Cerebellar cortex (tissue), 1 donor: ENCODE measurements at regions not wholly inside any gene's neighbourhood (a gene's known extent, or its start where the extent isn't known, plus 50 kb on each side); places are given as distances from the start of the nearest gene placed in this dataset.

ENCODE experiments used
- DNase-seq: peaks from one replicate; pipeline ENCODE4 v3.0.0-alpha.2; 2015; ENCODE audit warnings: low spot score

DNA sequence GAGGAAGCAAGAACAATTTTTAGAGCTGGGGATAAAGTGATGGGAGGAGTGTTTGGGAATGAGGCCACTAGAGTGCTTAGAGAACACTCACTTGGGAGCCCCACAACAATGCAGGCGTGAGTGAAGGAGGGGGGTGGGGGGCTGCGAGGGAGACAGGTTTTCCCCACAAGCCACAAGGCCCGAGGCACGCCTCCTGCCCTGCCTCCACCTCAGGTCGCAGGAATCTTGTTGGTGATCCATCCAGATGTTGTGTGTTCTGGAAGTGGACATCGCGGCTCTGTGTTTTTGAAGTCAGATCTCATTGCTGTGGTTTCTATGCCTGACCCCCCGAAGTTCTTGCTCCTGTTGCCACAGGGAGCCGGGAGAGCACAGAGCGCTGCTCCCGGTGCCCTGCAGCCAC is 178.0 kb upstream of the BMPER start:
- no peak for DNase-seq

DNA sequence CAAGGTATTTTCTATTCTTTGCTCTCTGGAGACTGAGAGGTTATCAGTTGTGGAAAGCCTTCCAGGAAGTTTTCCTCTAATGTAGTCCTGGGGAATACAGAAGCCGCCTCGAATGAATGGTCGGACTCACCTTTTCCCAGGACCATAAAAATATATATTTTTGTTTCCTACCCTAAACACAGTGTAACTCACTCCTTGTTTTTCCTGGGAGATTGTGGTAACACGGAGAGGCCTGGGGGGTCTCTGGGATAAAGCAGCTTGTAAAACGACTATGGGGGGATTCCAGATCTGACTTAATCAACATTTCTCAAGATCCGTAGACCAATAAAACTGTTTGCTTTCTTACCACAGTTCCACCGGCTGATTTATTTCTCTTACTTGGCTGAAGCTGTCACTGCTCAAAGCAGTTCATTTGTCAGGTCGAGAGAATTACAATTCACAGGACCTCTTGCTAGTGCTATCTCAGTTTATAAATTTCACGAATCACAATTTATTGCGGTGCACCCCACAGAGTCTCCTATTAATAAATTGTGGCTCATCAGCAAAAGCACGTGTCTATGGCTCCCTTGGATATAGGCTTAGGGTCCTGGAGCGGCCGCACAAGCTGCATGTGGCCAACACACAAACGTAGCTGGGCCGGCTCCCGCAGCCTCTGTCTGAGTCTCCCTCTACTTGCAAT is 176.3 kb upstream of the BMPER start:
- DNase-seq: no peak

DNA sequence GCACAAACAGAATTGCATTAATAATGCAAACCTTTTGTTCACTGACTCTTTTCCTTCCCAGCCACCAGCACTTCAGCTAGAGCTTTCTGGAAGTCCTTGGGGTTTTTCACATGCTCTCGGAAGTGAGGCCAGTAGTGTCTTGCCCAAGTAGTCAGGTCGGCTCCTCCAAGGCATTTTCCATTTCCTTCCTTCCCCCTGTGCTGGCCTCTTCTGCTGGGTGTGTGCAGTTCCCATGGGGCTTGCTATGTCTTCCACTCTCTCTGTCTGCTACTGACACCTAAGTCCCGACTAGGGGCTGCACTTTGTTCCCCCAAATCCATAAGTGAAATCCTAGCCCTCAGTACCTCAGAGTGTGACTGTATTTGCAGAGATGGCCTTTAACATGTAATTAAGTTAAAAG is 175.6 kb upstream of the BMPER start:
- no peak for DNase-seq

DNA sequence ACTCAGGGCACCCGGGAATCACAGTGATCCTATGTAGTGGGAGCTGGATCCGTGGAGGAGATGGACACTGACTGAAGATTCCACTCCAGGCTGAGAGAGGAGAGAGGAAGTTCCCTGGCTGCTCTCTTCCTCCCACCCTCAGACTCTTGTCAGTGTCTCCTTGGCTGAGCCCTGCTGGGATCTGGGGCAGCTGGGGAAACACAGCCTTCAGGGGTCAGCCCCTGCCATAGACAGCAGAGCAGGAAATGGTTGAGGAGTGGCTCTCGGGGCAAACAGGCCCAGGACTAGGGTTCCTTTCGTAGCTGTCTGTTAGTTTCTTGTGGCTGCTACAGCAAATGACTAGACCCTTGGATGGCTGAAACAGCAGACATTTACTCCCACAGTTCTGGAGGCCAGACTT is 174.4 kb upstream of the BMPER start:
- DNase-seq: no peak

DNA sequence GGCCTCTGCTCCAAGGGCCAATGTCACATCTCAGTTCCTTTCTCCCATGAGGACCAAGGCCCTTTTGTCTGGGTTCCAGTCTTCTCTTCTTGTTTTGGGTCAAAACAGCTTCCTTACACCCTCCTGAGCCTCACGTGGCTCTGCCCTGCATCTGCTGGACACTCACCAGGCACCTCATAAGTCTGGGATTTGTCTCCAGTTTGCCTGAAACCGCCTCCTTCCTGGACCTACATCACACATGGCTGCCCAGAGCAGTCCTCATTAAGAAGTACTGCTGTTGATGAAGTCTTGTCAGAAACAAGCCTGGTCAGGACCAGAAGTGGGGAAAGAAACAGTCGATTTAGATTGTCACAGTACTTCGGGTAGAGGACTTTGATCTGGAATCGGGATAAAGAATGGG is 173.4 kb upstream of the BMPER start:
- no peak for DNase-seq

DNA sequence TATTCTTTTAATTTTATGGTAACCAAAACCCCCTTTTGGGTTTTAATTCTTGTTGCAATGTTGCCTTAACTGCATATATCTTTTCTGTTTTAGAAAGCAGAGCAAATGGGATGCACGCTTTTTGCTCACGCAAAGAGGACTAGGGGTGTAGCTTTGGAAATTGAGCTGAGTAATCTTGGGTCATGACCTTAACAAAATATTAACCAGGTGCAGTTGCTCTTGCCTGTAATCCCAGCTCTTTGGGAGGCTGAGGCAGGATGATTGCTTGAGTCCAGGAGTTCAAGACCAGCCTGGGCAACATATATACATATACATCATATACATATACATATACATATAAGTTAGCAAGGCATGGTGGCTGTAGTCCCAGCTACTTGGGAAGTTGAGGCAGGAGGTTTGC is 172.9 kb upstream of the BMPER start:
- no peak for DNase-seq

DNA sequence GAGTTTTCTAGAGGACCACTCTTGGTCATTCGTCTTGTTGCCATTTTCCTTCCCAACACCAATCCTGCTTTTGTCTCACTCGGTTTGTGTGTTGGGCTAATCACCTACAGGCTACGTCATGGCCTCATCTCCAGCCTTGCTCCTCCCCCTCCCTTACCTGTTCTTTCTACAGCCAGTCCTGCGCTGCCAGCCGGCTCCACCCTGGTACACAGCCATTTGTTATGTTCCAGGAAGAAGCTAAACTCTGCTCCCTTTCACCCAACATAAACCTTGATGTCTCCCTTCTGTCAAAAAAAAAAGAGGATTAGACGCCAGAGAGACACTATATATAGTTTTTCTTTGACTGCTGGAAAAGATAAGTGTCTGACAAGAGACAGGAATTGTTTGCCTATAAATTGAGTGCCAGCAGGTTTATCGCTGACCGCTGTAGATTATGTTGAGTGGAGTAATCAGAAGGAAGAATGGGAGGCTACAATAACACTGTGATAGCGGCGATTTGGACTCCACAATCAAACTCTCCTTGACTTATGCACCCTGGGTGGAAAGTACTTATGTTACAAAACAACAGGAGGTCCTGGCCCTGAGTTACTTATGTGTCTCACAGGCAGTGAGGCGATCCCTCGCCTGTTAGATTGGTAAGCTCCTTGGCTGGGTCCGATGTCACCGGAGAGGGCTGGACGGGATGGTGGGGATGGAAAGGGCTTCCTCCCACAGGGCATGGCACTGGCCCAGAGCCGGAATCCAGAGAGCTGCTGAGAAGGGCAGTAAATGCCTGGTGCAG is 171.3 kb upstream of the BMPER start:
- no peak for DNase-seq

DNA sequence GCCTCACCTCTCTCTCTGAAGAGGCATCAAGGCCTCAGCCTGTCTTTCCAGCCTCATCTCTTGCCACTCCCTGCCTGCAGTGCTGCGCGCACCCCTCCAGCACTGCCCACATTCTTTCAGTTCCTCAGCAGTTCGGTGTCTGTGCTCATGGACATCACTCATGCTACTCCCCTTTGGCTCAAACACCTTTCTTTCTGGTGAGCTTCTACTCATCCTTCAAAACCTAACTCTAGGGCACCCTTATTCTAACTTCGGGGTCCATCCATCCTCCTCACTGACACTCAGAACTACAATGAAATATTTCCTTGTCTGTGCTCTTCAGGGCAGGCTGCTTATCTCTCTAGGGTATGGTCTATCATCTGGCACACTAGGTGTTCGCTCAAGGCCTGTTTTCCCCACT is 169.9 kb upstream of the BMPER start:
- no peak for DNase-seq

DNA sequence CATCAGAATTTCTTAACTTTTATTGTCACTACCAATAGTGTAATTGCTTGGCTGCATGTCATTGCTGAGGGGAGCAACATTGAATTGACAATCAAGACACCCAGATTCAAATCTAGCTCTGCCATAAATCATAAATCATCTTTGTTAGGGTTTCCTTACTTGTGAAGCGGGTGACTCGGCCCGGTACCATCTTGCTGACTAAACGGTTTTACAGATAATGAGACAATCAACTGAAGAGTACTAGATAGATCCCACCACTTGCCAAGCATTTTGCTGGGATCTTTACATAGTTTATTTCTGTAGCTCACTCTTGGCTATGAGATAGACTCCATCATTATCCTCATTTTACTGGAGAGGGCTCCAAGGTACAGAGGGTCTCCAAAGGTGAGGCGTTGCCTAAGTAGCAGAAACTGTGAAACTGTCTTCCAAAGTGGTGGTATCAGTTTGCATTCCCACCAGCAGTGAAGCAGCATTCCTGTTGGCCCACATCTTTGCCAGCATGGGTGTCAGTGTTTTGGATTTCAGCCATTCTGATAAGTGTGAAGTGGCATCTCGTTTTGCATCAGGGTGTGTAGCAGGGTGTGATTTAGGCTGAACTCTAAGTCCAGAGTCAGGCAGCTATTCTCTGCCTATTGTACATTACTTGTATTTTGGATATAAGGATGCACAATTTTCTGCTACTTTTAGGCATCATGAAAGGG is 168.7 kb upstream of the BMPER start:
- no peak for DNase-seq

DNA sequence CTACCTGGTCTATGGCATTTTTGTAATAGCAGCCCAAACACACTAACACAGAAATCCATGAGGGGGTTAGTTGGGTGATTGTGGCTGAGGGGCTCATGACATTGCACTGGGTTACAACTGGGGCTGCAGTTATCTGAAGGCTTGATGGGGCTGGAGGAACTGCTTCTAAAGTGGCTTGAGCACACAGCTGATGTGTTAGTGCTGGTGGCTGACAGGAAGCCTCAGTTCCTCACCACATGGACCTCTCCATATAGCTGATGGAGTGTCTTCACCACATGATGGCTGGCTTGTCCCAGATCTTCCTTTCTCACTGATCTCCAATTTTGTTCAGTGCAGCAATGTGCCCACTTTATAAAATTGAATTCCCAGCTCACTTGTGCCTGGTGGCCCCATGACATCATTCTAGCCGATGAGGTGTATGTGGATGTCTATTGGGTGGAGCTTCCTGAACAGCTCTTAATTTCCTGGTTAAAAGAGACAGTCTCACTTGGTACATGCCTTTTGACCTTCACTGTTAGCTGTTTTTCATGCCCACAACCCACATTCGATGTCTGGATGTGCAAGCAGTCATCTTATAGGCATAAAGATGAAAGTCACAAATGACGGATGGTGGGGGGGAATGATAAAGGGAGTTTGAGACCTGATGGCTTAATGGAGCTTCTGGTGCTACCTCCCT is 166.9 kb upstream of the BMPER start:
- no peak for DNase-seq

DNA sequence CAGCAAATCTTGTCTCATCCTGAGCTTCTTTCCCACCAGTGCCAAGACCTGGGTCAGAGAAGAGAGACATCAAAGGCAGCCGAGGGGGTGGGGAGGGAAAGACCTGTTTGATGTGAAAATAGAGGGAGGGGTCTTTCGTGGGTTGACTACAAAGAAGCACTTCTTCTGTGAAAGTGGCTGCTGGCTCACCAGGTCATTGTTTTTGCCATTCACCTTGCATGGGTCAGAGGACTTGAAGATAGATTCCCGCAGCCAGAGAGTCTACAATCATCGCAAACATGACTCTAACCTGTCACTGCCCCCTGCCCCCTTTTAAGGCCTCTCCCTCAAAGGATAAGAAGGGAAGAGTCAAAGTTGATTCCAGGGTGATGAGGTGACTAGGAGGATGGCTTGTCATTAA is 166.1 kb upstream of the BMPER start:
- DNase-seq: no peak

DNA sequence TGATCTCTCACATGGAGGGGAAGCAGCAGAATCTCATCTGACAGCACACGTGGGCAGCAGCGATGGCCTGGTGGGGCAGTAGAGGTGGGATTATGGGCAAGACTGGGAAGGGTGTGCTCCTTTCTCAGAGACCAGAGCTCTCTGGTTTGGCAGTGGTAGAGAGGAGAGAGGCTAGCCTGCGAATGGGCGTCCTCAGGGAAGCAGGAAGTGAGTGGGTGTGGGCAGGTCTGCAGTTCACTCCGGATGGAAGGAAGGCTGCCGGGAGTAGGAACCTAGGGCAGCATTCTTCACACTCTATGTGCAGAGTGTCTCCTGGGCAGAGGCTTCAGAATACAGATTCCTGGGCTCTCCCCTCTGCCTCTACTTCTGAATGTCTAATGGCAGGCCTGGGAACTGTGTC is 162.8 kb upstream of the BMPER start:
- DNase-seq: no peak

DNA sequence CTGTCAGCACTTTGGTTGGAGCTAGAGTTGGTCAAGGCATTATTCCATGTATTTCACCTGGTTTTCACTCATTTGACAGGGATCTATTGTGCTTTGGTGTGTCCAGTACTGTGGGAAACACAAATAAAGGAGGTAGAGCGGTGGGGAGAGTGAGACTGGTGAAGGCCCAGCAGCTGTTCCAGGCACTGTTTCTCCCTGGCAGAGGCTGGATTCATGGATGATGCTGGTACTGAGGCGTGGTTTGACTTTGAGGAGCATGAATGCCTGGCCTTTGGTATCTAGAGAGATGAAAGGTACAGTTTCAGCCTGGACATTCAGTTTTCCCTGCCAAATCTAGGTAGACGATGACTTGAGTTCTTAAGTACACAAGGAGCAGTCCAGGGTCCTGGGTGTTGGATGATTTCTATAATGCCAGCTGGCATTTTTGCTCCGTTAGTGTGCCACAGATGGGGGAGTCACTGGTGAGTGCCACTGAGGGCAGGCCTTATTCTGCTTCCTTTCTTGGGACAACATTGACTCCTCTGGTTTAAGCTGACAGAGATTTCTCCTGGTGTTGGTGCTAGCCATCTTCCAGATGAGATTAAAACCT is 162.2 kb upstream of the BMPER start:
- DNase-seq: no peak

DNA sequence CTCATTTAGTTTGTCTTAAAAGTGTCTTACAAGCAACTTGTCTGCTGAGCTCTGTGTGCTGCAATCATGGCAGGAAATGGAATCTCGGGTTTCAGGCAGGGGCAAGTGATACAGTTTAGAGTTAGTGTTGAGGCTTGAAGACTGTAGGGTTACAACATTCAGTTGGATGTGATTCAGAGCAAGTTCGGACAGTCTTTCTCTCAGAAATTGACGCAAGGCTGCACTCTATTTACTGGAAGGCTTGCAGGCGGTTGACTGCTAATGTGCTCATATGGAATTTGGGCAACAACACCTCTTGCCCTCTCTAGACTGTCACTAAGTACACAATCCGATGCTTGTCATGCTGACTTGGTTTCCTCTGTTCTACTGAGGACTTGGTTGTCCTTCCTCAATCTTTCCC is 161.7 kb upstream of the BMPER start:
- DNase-seq: no peak

DNA sequence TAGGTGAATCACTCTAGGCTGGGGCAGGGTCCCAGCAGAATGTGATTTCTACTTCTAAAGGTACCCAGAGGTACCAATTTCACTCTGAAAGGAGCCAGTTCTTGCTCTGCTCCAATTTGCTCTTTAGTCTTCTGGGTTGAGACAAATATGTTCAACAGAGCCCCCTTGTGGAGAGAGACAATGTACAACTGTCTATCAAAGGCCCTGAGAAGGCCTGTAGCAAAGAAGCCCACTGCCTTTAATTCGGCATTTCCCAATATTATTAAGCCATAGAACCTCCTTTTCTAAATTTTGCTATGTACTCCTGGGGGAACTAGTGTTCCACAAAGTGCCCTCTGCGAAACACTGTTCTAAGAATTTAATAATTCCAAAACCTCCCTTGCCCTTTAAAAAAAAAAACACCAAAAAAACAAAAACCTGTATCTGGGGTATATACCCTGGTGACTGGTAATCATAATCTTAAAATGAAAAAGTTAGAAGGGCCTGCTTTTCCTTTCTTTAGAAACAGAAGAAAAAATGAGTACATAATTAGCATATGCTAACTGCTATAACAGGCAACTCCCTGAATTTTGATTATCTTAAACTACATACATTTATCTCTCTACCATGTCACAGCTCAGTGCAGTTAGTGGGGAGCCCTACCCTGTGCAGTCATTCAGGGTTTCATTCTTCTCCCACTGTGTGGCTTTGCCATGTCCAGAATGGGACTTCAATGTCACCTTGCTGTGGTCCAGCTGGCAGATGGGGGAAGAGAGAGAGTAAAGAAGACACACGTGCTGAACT is 160.9 kb upstream of the BMPER start:
- DNase-seq: peak; percentile 17

DNA sequence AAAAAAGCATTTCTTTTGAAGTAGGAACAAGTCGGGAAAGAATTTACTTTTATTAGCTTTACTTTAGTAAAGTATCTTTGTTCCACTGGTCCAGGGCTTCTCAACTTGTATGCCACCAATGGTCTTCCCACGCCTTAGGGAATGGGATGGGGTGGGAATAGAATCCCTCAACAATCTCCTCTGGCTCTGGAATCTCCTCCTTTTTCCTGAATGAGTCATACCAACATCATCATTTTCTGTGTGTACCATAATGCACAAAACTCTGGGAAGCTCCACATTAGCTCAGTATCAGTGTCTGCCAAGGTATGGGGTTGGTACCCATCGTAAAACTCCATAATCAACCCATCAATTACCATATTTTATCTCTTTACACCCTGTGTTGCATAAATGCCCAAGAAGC is 159.4 kb upstream of the BMPER start:
- DNase-seq: no peak

DNA sequence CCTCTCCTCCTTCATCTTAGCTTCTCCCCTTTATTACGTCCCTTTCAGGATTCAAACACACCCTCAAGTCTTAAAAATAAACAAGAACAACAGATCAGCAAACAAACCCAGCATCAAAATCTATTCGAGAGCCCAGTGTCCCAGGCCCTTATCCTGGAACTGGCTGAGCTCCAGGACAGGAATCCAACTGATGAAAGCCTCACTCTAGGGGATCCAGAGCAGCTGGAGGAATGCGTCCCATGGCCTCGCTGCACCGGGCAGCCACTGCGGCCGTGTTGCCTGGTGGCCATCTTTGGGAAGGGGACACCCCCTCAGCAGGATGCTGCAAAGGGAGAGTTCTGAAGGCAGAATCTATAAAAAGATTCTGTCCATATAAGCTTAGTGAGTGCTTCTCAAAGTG is 156.5 kb upstream of the BMPER start:
- DNase-seq: no peak

DNA sequence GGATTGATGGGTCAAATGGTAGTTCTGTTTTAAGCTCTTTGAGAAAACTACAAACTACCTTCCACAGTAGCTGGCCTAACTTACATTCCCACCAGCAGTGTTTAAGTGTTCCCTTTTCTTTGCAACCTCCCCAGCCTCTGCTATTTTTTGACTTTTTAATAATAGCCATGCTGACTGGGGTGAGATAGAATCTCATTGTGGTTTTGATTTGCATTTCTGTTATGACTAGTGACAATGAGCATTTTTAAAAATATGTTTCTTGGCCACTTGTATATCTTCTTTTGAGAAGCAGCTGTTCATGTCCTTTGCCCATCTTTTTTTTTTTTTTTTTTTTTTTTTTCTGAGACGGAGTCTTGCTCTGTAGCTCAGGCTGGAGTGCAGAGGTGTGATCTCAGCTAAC is 155.2 kb upstream of the BMPER start:
- DNase-seq: no peak

DNA sequence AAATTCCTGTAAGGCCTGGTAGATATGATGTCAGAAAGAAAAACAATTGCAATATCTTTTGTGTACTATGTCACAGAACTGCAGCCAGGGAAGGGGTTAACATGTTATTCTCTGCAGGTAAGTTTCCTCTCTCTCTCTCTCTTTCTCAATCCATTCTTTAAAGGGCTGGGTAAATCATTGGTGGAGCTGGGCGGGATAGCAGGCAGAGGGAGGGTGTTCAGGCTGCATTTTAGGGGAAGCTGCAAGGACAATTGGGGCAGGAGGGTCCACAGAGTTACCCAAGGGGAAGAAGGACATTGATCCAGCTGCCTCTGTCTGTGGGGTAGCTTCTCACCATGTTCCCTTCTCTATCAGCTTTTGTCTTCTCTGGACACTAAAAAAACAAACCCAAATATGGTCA is 153.9 kb upstream of the BMPER start:
- DNase-seq: no peak

DNA sequence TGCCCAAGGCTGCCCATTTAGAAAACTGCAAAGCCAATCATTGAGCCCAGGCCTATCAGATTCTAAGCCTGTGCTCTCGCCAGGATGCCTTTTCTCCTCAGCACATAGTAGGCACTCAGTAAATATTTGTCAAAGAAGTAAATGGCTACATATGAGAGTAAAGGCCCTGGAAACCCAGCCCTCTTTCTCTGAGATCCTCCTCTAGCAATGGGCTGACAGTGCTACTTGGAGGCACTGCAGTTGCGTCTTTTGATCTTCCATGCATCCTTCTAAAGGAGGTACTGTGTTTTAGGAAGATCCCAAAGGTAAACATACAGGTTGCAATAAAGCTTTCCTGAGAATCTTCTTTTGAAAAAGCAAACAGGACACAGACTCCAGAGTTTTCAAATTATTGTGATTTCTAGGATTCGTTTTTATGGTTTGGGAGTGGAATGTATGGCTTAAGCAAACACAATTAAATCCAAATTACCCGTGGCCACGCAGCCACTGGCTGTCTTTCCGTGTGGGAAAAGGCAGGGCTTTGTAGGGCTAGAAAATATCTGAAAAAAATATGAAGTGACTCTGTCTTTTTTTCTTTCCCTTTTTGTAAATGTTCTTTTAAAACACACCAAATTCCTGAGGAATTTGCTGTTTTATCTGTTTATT is 151.3 kb upstream of the BMPER start:
- no peak for DNase-seq
